ENCODE measurements at regions not wholly inside any gene's neighbourhood (a gene's known extent, or its start where the extent isn't known, plus 50 kb on each side); places are given as distances from the start of the nearest gene placed in this dataset.

- H3K4me3 ChIP-seq (replicated peaks in 1 of 3; ENCODE audit: insufficient read depth in 1 of 3, low read depth in 1 of 3, low read length in 3 of 3) = no peak overlapping the region
- no peaks in the 10 kb centered on the region for H4K20me1 ChIP-seq (replicated peaks; ENCODE audit: control insufficient read depth, extremely low read depth, insufficient read depth, low read length)
- no peak overlapping the region for H3K9ac ChIP-seq (replicated peaks; ENCODE audit: extremely low read depth, insufficient read depth, low read length)
- intact Hi-C loops (cut with micrococcal nuclease) = no loop called here
- H3K9me1 ChIP-seq (replicated peaks; ENCODE audit: control insufficient read depth, extremely low read depth, insufficient read depth, low read length) = no peaks in the 10 kb centered on the region
- H3K36me3 ChIP-seq (ENCODE audit: control insufficient read depth in 2 of 2, extremely low read depth in 1 of 2, insufficient read depth in 2 of 2, low read length in 2 of 2) = no peaks in the 10 kb centered on the region
- dilution Hi-C loops (cut with MboI; ENCODE audit: extremely low pct_ligation_motif_present, low sequenced_read_pairs) = no loop called here
- H3K9me3 ChIP-seq (replicated peaks; ENCODE audit: control insufficient read depth, insufficient read depth, low read length) = no peaks in the 10 kb centered on the region
- H3K4me1 ChIP-seq (ENCODE audit: control insufficient read depth, extremely low read depth, insufficient read depth, low read length) = no peaks in the 10 kb centered on the region
- DNase-seq (ENCODE audit: low read depth, low spot score) = no peak
- no peak for FAIRE-seq
- no TSS peak for BruUV-seq (replicated peaks)
- CTCF ChIA-PET = no interaction called here
- H3K4me2 ChIP-seq (ENCODE audit: insufficient read depth, low read length) = no peak overlapping the region
- POLR2A ChIA-PET = no interaction called here
- H3K79me2 ChIP-seq (ENCODE audit: control insufficient read depth, insufficient read depth, low read length) = no peaks in the 10 kb centered on the region
- H3K27me3 ChIP-seq (ENCODE audit: control insufficient read depth in 2 of 2, insufficient read depth in 2 of 2, low read length in 2 of 2) = no peaks in the 10 kb centered on the region
- H3K27ac ChIP-seq (ENCODE audit: insufficient read depth, low read depth, low read length) = no peak overlapping the region
- H2AFZ ChIP-seq (ENCODE audit: low read depth, low read length) = no peak overlapping the region
- TF ChIP-seq JUN (IDR thresholded peaks at IDR 0.05; ENCODE audit: borderline replicate concordance, insufficient read depth, insufficient read length, low read depth) (no peak), POLR2A (IDR thresholded peaks at IDR 0.05; ENCODE audit: low read depth, low read length) (no peak), POLR2AphosphoS5 (IDR thresholded peaks at IDR 0.05; ENCODE audit: insufficient read depth, low read depth, low read length) (no peak), MYC (IDR thresholded peaks at IDR 0.05; ENCODE audit: low read depth, low read length) (no peak), GATA2 (IDR thresholded peaks at IDR 0.05; ENCODE audit: insufficient read depth, insufficient read length, low read depth, low read length) (no peak)
These were observed 78.7 kb upstream of the FAM47B start for GRCh38 chrX:34863906-34864305.

- ChIA-PET CTCF (no interaction called here), POLR2A (no interaction called here)
- dilution Hi-C loops (cut with MboI; ENCODE audit: extremely low pct_ligation_motif_present, low sequenced_read_pairs) (no loop called here), intact Hi-C loops (cut with micrococcal nuclease) (no loop called here)
- DNase-seq (ENCODE audit: low read depth, low spot score) = no peak
- no peaks in the 10 kb centered on the region for H3K36me3 ChIP-seq (ENCODE audit: control insufficient read depth in 2 of 2, extremely low read depth in 1 of 2, insufficient read depth in 2 of 2, low read length in 2 of 2)
- no peaks in the 10 kb centered on the region for H3K4me1 ChIP-seq (ENCODE audit: control insufficient read depth, extremely low read depth, insufficient read depth, low read length)
- H3K9me3 ChIP-seq (replicated peaks; ENCODE audit: control insufficient read depth, insufficient read depth, low read length) = no peaks in the 10 kb centered on the region
- no TSS peak for BruUV-seq (replicated peaks)
- no peak overlapping the region for H3K27ac ChIP-seq (ENCODE audit: insufficient read depth, low read depth, low read length)
- H4K20me1 ChIP-seq (replicated peaks; ENCODE audit: control insufficient read depth, extremely low read depth, insufficient read depth, low read length) = no peaks in the 10 kb centered on the region
- no peak overlapping the region for H3K4me2 ChIP-seq (ENCODE audit: insufficient read depth, low read length)
- TF ChIP-seq MYC (IDR thresholded peaks at IDR 0.05; ENCODE audit: low read depth, low read length) = no peak
- TF ChIP-seq, protein P1, sequence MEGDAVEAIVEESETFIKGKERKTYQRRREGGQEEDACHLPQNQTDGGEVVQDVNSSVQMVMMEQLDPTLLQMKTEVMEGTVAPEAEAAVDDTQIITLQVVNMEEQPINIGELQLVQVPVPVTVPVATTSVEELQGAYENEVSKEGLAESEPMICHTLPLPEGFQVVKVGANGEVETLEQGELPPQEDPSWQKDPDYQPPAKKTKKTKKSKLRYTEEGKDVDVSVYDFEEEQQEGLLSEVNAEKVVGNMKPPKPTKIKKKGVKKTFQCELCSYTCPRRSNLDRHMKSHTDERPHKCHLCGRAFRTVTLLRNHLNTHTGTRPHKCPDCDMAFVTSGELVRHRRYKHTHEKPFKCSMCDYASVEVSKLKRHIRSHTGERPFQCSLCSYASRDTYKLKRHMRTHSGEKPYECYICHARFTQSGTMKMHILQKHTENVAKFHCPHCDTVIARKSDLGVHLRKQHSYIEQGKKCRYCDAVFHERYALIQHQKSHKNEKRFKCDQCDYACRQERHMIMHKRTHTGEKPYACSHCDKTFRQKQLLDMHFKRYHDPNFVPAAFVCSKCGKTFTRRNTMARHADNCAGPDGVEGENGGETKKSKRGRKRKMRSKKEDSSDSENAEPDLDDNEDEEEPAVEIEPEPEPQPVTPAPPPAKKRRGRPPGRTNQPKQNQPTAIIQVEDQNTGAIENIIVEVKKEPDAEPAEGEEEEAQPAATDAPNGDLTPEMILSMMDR (IDR thresholded peaks at IDR 0.05; ENCODE audit: extremely low read depth in 1 of 2, insufficient read depth in 1 of 2, low read depth in 1 of 2, low read length in 2 of 2) = no peak
- TF ChIP-seq JUN (IDR thresholded peaks at IDR 0.05; ENCODE audit: borderline replicate concordance, insufficient read depth, insufficient read length, low read depth) = no peak
- no peak for TF ChIP-seq POLR2AphosphoS5 (IDR thresholded peaks at IDR 0.05; ENCODE audit: insufficient read depth, low read depth, low read length)
- no peak for TF ChIP-seq FOS (IDR thresholded peaks at IDR 0.05; ENCODE audit: borderline replicate concordance, insufficient read depth, low read length)
- no peak for TF ChIP-seq POLR2A (IDR thresholded peaks at IDR 0.05; ENCODE audit: low read depth, low read length)
- TF ChIP-seq MAX (IDR thresholded peaks at IDR 0.05; ENCODE audit: insufficient read depth, insufficient read length) = no peak
- no peak for TF ChIP-seq EZH2 (IDR thresholded peaks at IDR 0.05; ENCODE audit: borderline replicate concordance, low read depth, low read length, severe bottlenecking)
- TF ChIP-seq GATA2 (IDR thresholded peaks at IDR 0.05; ENCODE audit: insufficient read depth, insufficient read length, low read depth, low read length) = no peak
- H3K9ac ChIP-seq (replicated peaks; ENCODE audit: extremely low read depth, insufficient read depth, low read length) = no peak overlapping the region
- no peak for FAIRE-seq
- no peak overlapping the region for H3K4me3 ChIP-seq (replicated peaks in 1 of 3; ENCODE audit: insufficient read depth in 1 of 3, low read depth in 1 of 3, low read length in 3 of 3)
- H3K9me1 ChIP-seq (replicated peaks; ENCODE audit: control insufficient read depth, extremely low read depth, insufficient read depth, low read length) = no peaks in the 10 kb centered on the region
- H3K79me2 ChIP-seq (ENCODE audit: control insufficient read depth, insufficient read depth, low read length) = no peaks in the 10 kb centered on the region
- H3K27me3 ChIP-seq (ENCODE audit: control insufficient read depth in 2 of 2, insufficient read depth in 2 of 2, low read length in 2 of 2) = no peaks in the 10 kb centered on the region
- no peak overlapping the region for H2AFZ ChIP-seq (ENCODE audit: low read depth, low read length)
These were observed 76.0 kb upstream of the FAM47B start for GRCh38 chrX:34866646-34867045.

Data from endothelial cell of umbilical vein (primary cell).